GM23338 (cell line): ENCODE measurements at regions not wholly inside any gene's neighbourhood (a gene's known extent, or its start where the extent isn't known, plus 50 kb on each side); places are given as distances from the start of the nearest gene placed in this dataset.

Experiments
- ATAC-seq: fragments of 200-7000 bp; cut with Tn5 transposase; 3 replicates; pipeline ENCODE4 v1.9.1; 2020
- DNase-seq: peaks from one replicate; pipeline ENCODE4 v3.0.0-alpha.2; 2015; ENCODE audit warnings: low spot score
- H2AFZ ChIP-seq: fragments of 200-600 bp; sonication (generic); 2 replicates; pipeline ENCODE4 v1.8.0; 2016; ENCODE audit warnings: antibody characterized with exemption, mild to moderate bottlenecking, moderate library complexity
- H3F3A ChIP-seq: fragments of 200-600 bp; sonication (generic); replicated peaks from 2 replicates; pipeline ENCODE4 v1.8.0; 2017; ENCODE audit warnings: antibody characterized with exemption, mixed run types, low read depth
- H3K27ac ChIP-seq: fragments of 200-600 bp; sonication (generic); 2 replicates; pipeline ENCODE4 v1.6.1; 2016; ENCODE audit warnings: low read depth
- H3K27me3 ChIP-seq: fragments of 200-600 bp; sonication (generic); 2 replicates; pipeline ENCODE4 v1.8.0; 2016; ENCODE audit warnings: mild to moderate bottlenecking, mixed run types, moderate library complexity; ENCODE audit not compliant: insufficient read depth
- H3K36me3 ChIP-seq: fragments of 200-600 bp; sonication (generic); 2 replicates; pipeline ENCODE4 v1.8.0; 2016; ENCODE audit warnings: mild to moderate bottlenecking; ENCODE audit not compliant: insufficient read depth
- H3K4me1 ChIP-seq: fragments of 200-600 bp; sonication (generic); 2 replicates; pipeline ENCODE4 v1.8.0; 2016; ENCODE audit warnings: mild to moderate bottlenecking, moderate library complexity; ENCODE audit not compliant: insufficient read depth
- H3K4me2 ChIP-seq: fragments of 200-600 bp; sonication (generic); 2 replicates; pipeline ENCODE4 v1.7.1; 2017; ENCODE audit warnings: mixed run types
- H3K4me3 ChIP-seq: fragments of 200-600 bp; sonication (generic); 2 replicates; pipeline ENCODE4 v1.6.1; 2016; ENCODE audit warnings: mixed run types
- H3K79me2 ChIP-seq: fragments of 200-600 bp; sonication (generic); replicated peaks from 2 replicates; pipeline ENCODE4 v1.8.0; 2017; ENCODE audit warnings: mild to moderate bottlenecking; ENCODE audit not compliant: insufficient read depth
- H3K9me2 ChIP-seq: fragments of 200-600 bp; sonication (generic); 2 replicates; pipeline ENCODE4 v1.8.0; 2017; ENCODE audit not compliant: insufficient read depth
- H4K20me1 ChIP-seq: fragments of 200-600 bp; sonication (generic); replicated peaks from 2 replicates; pipeline ENCODE4 v1.8.0; 2017; ENCODE audit warnings: mild to moderate bottlenecking; ENCODE audit not compliant: insufficient read depth
- H3K27ac Mint-ChIP-seq: 2 replicates; pipeline ENCODE4 v1.8.0; 2020; ENCODE audit warnings: inconsistent platforms, mild to moderate bottlenecking, moderate library complexity, mixed read lengths
- H3K27me3 Mint-ChIP-seq: 3 replicates; pipeline ENCODE4 v1.8.0; 2022; ENCODE audit warnings: low read depth, mild to moderate bottlenecking, moderate library complexity, mixed read lengths, inconsistent platforms; ENCODE audit not compliant: insufficient read depth, poor library complexity
- H3K36me3 Mint-ChIP-seq: 3 replicates; pipeline ENCODE4 v1.8.0; 2021; ENCODE audit warnings: low read depth, mild to moderate bottlenecking, inconsistent platforms, moderate library complexity, mixed read lengths
- H3K4me1 Mint-ChIP-seq: 3 replicates; pipeline ENCODE4 v1.8.0; 2020; ENCODE audit warnings: mild to moderate bottlenecking, inconsistent platforms, mixed read lengths
- H3K4me3 Mint-ChIP-seq: 3 replicates; pipeline ENCODE4 v1.8.0; 2021; ENCODE audit warnings: moderate library complexity, mild to moderate bottlenecking, inconsistent platforms, mixed read lengths
- H3K9me3 Mint-ChIP-seq: 3 replicates; pipeline ENCODE4 v1.8.0; 2020; ENCODE audit warnings: moderate library complexity, mild to moderate bottlenecking, inconsistent platforms, mixed read lengths
- CREB1 ChIP-seq: fragments of 250-450 bp; sonication (Bioruptor Pico); IDR thresholded peaks from 2 replicates; pipeline ENCODE4 v1.5.0; 2020; ENCODE audit warnings: low read depth, mild to moderate bottlenecking, moderate library complexity
- CTCF ChIP-seq, 2 experiments: fragments of 200-600 bp in 1 of 2; sonication (generic) in 1 of 2; conservative IDR thresholded peaks; 2 replicates each; pipeline versions ENCODE4 v1.5.1 to v1.6.1; 2016 to 2017; ENCODE audit warnings: antibody characterized with exemption in 2 of 2, low read depth in 2 of 2, mild to moderate bottlenecking in 2 of 2, moderate library complexity in 1 of 2
- EZH2 ChIP-seq: fragments of 200-600 bp; sonication (generic); IDR thresholded peaks from one replicate; pipeline ENCODE4 v1.8.0; 2017; ENCODE audit warnings: antibody characterized with exemption, mild to moderate bottlenecking, low read depth; ENCODE audit not compliant: unreplicated experiment
- EZH2phosphoT487 ChIP-seq: fragments of 200-600 bp; sonication (generic); IDR thresholded peaks from one replicate; pipeline ENCODE4 v1.8.1; 2018; ENCODE audit warnings: antibody characterized with exemption; ENCODE audit not compliant: unreplicated experiment
- JUNB ChIP-seq: IDR thresholded peaks from one replicate; pipeline ENCODE4 v1.6.1; 2016; ENCODE audit warnings: antibody characterized with exemption; ENCODE audit not compliant: unreplicated experiment
- NANOG ChIP-seq: IDR thresholded peaks from 2 replicates; pipeline ENCODE4 v1.6.1; 2016; ENCODE audit warnings: antibody characterized with exemption, borderline replicate concordance
- POLR2AphosphoS5 ChIP-seq: IDR thresholded peaks from 2 replicates; pipeline ENCODE4 v1.6.1; 2016; ENCODE audit warnings: antibody characterized with exemption, low read depth
- STAT1 ChIP-seq: IDR thresholded peaks from one replicate; pipeline ENCODE4 v1.6.1; 2016; ENCODE audit warnings: antibody characterized with exemption; ENCODE audit not compliant: unreplicated experiment
- ZNF114 ChIP-seq: fragments of 250-450 bp; sonication (Bioruptor Pico); IDR thresholded peaks from 2 replicates; pipeline ENCODE4 v1.5.0; 2020; ENCODE audit warnings: mild to moderate bottlenecking, moderate library complexity
- ZNF331 ChIP-seq: fragments of 250-450 bp; sonication (Bioruptor Pico); IDR thresholded peaks from 2 replicates; pipeline ENCODE4 v1.5.0; 2020; ENCODE audit warnings: low read depth, mild to moderate bottlenecking, moderate library complexity
- TF ChIP-seq, protein P1 (sequence below): IDR thresholded peaks from one replicate; pipeline ENCODE4 v1.6.1; 2018; ENCODE audit warnings: antibody characterized with exemption; ENCODE audit not compliant: unreplicated experiment
- TF ChIP-seq, protein P2 (sequence below): fragments of 250-450 bp; sonication (Bioruptor Pico); IDR thresholded peaks from 2 replicates; pipeline ENCODE4 v1.5.0; 2020; ENCODE audit warnings: mild to moderate bottlenecking, moderate library complexity
- TF ChIP-seq, protein P3 (sequence below): IDR thresholded peaks from 2 replicates; pipeline ENCODE4 v1.6.1; 2016; ENCODE audit warnings: antibody characterized with exemption

- H3K9me3 Mint-ChIP-seq: no peaks in the 10 kb centered on the region
- ATAC-seq: no peak
- TF ChIP-seq, protein P1, sequence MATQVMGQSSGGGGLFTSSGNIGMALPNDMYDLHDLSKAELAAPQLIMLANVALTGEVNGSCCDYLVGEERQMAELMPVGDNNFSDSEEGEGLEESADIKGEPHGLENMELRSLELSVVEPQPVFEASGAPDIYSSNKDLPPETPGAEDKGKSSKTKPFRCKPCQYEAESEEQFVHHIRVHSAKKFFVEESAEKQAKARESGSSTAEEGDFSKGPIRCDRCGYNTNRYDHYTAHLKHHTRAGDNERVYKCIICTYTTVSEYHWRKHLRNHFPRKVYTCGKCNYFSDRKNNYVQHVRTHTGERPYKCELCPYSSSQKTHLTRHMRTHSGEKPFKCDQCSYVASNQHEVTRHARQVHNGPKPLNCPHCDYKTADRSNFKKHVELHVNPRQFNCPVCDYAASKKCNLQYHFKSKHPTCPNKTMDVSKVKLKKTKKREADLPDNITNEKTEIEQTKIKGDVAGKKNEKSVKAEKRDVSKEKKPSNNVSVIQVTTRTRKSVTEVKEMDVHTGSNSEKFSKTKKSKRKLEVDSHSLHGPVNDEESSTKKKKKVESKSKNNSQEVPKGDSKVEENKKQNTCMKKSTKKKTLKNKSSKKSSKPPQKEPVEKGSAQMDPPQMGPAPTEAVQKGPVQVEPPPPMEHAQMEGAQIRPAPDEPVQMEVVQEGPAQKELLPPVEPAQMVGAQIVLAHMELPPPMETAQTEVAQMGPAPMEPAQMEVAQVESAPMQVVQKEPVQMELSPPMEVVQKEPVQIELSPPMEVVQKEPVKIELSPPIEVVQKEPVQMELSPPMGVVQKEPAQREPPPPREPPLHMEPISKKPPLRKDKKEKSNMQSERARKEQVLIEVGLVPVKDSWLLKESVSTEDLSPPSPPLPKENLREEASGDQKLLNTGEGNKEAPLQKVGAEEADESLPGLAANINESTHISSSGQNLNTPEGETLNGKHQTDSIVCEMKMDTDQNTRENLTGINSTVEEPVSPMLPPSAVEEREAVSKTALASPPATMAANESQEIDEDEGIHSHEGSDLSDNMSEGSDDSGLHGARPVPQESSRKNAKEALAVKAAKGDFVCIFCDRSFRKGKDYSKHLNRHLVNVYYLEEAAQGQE: no peak
- TF ChIP-seq CREB1 (CRISPR knock-in tag) (no peak), EZH2phosphoT487 (no peak), NANOG (no peak), CTCF (conservative IDR thresholded peaks at IDR 0.05; ENCODE audit: low read depth in 2 of 2) (no peak), STAT1 (no peak), JUNB (no peak), ZNF331 (CRISPR knock-in tag) (no peak), POLR2AphosphoS5 (no peak), ZNF114 (CRISPR knock-in tag) (no peak), EZH2 (no peak)
- TF ChIP-seq, protein P2, sequence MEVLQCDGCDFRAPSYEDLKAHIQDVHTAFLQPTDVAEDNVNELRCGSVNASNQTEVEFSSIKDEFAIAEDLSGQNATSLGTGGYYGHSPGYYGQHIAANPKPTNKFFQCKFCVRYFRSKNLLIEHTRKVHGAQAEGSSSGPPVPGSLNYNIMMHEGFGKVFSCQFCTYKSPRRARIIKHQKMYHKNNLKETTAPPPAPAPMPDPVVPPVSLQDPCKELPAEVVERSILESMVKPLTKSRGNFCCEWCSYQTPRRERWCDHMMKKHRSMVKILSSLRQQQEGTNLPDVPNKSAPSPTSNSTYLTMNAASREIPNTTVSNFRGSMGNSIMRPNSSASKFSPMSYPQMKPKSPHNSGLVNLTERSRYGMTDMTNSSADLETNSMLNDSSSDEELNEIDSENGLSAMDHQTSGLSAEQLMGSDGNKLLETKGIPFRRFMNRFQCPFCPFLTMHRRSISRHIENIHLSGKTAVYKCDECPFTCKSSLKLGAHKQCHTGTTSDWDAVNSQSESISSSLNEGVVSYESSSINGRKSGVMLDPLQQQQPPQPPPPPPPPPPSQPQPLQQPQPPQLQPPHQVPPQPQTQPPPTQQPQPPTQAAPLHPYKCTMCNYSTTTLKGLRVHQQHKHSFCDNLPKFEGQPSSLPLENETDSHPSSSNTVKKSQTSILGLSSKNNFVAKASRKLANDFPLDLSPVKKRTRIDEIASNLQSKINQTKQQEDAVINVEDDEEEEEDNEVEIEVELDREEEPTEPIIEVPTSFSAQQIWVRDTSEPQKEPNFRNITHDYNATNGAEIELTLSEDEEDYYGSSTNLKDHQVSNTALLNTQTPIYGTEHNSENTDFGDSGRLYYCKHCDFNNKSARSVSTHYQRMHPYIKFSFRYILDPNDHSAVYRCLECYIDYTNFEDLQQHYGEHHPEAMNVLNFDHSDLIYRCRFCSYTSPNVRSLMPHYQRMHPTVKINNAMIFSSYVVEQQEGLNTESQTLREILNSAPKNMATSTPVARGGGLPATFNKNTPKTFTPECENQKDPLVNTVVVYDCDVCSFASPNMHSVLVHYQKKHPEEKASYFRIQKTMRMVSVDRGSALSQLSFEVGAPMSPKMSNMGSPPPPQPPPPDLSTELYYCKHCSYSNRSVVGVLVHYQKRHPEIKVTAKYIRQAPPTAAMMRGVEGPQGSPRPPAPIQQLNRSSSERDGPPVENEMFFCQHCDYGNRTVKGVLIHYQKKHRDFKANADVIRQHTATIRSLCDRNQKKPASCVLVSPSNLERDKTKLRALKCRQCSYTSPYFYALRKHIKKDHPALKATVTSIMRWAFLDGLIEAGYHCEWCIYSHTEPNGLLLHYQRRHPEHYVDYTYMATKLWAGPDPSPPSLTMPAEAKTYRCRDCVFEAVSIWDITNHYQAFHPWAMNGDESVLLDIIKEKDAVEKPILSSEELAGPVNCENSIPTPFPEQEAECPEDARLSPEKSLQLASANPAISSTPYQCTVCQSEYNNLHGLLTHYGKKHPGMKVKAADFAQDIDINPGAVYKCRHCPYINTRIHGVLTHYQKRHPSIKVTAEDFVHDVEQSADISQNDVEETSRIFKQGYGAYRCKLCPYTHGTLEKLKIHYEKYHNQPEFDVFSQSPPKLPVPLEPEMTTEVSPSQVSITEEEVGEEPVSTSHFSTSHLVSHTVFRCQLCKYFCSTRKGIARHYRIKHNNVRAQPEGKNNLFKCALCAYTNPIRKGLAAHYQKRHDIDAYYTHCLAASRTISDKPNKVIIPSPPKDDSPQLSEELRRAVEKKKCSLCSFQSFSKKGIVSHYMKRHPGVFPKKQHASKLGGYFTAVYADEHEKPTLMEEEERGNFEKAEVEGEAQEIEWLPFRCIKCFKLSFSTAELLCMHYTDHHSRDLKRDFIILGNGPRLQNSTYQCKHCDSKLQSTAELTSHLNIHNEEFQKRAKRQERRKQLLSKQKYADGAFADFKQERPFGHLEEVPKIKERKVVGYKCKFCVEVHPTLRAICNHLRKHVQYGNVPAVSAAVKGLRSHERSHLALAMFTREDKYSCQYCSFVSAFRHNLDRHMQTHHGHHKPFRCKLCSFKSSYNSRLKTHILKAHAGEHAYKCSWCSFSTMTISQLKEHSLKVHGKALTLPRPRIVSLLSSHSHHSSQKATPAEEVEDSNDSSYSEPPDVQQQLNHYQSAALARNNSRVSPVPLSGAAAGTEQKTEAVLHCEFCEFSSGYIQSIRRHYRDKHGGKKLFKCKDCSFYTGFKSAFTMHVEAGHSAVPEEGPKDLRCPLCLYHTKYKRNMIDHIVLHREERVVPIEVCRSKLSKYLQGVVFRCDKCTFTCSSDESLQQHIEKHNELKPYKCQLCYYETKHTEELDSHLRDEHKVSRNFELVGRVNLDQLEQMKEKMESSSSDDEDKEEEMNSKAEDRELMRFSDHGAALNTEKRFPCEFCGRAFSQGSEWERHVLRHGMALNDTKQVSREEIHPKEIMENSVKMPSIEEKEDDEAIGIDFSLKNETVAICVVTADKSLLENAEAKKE (CRISPR knock-in tag): no peak
- TF ChIP-seq, protein P3, sequence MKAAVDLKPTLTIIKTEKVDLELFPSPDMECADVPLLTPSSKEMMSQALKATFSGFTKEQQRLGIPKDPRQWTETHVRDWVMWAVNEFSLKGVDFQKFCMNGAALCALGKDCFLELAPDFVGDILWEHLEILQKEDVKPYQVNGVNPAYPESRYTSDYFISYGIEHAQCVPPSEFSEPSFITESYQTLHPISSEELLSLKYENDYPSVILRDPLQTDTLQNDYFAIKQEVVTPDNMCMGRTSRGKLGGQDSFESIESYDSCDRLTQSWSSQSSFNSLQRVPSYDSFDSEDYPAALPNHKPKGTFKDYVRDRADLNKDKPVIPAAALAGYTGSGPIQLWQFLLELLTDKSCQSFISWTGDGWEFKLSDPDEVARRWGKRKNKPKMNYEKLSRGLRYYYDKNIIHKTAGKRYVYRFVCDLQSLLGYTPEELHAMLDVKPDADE: no peak
Measured at GRCh38 chr3:177553579-177553978, 356.3 kb upstream of the TBL1XR1 start.

More at GRCh38 chr3:177553579-177553978, 356.3 kb upstream of the TBL1XR1 start:
- Mint-ChIP-seq H3K4me3 (no peak overlapping the region), H3K27ac (no peak overlapping the region), H3K4me1 (peaks cover 35% of the 10 kb centered on the region), H3K36me3 (no peaks in the 10 kb centered on the region), H3K27me3 (peaks cover 4% of the 10 kb centered on the region)
- H3K4me3 ChIP-seq: no peak overlapping the region
- no peak overlapping the region for H3K27ac ChIP-seq
- no peaks in the 10 kb centered on the region for H3K9me2 ChIP-seq
- H3K4me1 ChIP-seq: peaks cover 20% of the 10 kb centered on the region
- no peak overlapping the region for H3K4me2 ChIP-seq
- H3K79me2 ChIP-seq: no peaks in the 10 kb centered on the region
- H3F3A ChIP-seq: no peaks in the 10 kb centered on the region
- H2AFZ ChIP-seq: peak overlapping the region; percentile 66
- H3K27me3 ChIP-seq: no peaks in the 10 kb centered on the region
- no peaks in the 10 kb centered on the region for H4K20me1 ChIP-seq
- no peak for DNase-seq
- H3K36me3 ChIP-seq: no peaks in the 10 kb centered on the region
